Fibroblast of the aortic adventitia (primary cell): ENCODE measurements at regions not wholly inside any gene's neighbourhood (a gene's known extent, or its start where the extent isn't known, plus 50 kb on each side); places are given as distances from the start of the nearest gene placed in this dataset.

Experiments
- DNase-seq: peaks from one replicate; pipeline ENCODE4 v3.0.0-alpha.2; 2010; ENCODE audit warnings: low read depth
- H3K4me3 ChIP-seq: 2 replicates; pipeline ENCODE4 v1.5.1; 2011; ENCODE audit warnings: low read depth, mild to moderate bottlenecking, control low read depth, low read length, moderate library complexity
- TF ChIP-seq, protein P1 (sequence below): IDR thresholded peaks from 2 replicates; pipeline ENCODE4 v1.5.1; 2011; ENCODE audit warnings: mild to moderate bottlenecking, low read length, control low read depth, inconsistent platforms; ENCODE audit not compliant: insufficient read depth

DNA sequence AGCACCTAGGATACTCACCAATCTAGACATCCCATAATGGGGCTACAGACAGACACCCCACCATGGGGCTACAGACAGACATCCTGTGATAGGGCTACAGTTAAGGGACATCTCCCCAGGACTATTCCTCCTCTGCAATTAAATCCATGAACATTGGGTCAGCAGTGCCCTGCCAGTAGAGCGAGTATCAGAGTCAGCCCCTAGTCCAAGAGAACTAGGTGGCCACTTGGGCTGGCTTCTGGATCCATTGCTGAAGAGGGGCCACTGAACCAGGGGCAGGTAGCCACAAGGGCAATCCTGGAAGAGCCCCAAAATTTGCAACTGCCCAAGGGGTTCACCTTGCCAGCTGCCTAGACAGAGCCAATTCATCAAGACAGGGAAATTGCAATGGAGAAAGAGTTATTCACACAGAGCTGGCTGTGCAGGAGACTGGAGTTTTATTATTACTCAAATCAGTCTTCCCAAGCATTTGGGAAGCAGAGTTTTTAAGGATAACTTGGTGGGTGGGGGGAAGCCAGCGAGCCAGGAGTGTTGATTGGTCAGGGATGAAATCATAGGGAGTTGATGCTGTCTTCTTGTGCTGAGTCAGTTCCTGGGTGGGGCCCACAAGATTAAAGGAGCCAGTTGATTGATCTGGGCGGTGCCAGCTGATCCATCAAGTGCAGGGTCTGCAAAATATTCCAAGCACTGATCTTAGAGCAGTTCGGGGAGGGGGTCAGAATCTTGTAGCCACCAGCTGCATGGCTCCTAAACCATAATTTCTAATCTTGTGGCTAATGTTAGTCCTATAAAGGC, 170.2 kb upstream of the SMAD3 start:
- TF ChIP-seq, protein P1, sequence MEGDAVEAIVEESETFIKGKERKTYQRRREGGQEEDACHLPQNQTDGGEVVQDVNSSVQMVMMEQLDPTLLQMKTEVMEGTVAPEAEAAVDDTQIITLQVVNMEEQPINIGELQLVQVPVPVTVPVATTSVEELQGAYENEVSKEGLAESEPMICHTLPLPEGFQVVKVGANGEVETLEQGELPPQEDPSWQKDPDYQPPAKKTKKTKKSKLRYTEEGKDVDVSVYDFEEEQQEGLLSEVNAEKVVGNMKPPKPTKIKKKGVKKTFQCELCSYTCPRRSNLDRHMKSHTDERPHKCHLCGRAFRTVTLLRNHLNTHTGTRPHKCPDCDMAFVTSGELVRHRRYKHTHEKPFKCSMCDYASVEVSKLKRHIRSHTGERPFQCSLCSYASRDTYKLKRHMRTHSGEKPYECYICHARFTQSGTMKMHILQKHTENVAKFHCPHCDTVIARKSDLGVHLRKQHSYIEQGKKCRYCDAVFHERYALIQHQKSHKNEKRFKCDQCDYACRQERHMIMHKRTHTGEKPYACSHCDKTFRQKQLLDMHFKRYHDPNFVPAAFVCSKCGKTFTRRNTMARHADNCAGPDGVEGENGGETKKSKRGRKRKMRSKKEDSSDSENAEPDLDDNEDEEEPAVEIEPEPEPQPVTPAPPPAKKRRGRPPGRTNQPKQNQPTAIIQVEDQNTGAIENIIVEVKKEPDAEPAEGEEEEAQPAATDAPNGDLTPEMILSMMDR = no peak
- peak; percentile 63 for DNase-seq
- no peak overlapping the region for H3K4me3 ChIP-seq

DNA sequence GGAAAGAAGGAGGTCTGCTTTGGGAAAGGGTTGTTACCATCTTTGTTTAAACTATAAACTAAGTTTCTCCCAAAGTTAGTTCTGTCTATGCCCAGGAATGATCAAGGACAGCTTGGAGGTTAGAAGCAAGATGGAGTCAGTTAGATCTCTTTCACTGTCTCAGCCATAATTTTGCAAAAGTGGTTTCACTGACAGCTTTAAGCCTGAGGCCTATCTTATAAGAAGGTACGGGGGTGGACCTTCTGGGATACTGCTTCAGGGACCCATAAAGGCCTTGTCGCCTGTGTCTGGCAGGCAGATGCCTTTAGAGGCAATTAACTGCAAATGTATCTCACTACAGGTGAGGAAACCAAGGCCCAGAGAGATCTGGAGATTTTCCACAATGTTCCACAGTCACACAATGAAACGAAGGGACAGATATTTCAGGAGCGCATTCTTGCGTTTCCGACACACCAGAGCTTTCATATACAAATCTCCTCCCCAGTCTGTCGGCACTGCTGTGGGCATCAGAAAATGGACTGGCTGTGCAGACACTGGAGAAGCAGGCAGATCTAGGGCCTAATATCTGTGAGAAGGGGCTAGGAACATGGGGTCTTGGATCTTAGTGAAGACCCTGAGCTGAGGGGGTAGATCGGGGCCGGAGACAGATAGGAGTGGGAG, 169.5 kb upstream of the SMAD3 start:
- H3K4me3 ChIP-seq = no peak overlapping the region
- no peak for DNase-seq
- TF ChIP-seq, protein P1 = no peak

DNA sequence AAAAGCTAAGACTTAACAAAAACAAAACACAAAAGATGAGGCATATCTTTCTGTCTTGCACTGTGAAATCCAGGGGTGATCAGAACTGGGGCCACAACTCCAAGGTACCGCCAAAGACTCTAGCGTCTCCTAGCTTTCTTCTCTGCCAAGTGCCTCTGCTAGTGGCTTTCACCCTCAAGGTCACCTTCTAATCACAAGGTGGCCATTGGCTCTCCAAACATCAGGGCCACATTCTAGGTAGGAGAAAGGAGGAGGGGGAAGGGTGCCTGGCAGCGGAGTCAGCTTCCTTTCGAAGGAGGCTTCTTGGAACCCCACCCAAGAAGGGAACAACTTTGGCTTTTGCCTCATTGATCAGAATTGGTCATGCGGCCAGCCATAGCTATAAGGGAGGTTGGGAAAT, 168.8 kb upstream of the SMAD3 start:
- no peak overlapping the region for H3K4me3 ChIP-seq
- DNase-seq = no peak
- TF ChIP-seq, protein P1 = no peak

DNA sequence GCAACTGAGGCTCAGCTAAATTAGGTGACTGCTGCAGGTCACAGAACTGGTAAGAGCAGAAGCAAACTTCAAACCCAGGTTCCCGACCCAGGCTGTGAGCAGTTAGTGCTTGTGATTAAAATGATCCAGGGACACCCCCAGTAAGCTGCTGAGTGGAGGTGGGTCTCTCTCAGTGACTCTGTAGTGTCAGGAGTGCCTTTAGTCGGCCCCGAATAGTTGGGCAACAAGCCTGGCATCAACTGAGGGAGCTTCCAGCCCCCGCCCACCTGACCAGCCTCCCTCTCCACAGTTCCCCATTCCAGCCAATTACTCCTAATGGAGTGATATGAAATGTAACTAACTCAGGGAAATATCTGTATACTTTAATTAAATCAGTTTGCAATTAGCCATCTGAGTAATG, 168.0 kb upstream of the SMAD3 start:
- TF ChIP-seq, protein P1 = no peak
- H3K4me3 ChIP-seq = no peak overlapping the region
- DNase-seq = no peak

DNA sequence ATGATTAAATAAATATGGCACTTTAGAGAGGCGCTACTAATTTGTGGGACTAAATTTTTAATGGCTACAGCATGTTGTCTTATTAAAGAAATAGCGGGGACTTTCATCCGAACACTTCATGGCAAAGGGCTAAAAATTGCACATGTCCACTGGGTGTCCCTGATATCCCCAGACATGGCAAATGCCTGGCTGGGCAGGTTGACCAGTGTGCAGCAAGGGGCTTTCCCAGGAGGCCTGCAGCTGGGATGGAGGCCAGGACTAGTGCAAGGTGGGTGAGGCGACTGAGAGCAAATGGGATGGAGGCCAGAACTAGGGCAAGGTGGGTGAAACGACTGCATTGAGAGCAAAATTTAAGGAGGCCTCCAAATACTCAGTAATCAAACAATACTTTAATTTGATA, 167.4 kb upstream of the SMAD3 start:
- no peak for DNase-seq
- H3K4me3 ChIP-seq = no peak overlapping the region
- TF ChIP-seq, protein P1 = no peak

DNA sequence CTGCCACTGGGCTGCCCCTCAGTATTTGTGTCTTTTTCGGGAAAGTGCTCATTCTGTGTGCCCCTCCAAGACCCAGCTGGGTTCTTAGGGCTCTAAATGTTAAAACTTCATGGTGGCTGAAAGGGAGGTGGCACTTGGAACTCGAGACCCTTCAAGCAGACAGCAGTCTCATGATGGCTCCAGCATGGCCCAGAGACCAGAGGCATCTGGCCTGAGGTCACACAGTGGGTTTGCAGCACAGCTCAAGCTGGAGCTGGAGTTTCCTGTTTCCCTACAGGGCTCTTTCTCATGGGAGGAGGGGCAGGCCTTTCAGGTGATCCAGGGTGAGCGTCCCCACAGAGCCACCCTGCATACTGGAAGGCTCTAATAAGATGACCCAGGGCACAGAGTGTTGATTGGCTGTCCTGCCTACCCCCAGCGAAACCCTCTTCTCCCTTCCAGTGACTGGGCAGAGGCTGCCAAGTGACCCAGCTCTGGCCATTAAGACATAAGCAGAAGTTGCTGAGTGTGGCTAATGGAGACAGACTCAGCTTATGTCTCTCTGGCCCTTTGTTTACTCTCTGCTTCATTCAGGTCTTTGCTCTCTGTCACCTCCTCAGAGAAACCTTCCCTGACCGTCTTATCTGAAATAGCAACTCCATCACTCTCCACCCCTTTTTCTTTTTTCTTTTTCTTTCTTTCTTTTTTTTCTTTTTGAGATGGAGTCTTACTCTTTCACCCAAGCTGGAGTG, 166.6 kb upstream of the SMAD3 start:
- TF ChIP-seq, protein P1 = no peak
- no peak overlapping the region for H3K4me3 ChIP-seq
- no peak for DNase-seq
